Keratinocyte (primary cell): ENCODE measurements at regions not wholly inside any gene's neighbourhood (a gene's known extent, or its start where the extent isn't known, plus 50 kb on each side); places are given as distances from the start of the nearest gene placed in this dataset.
"Not testable (repeated sequence)": the region's sequence is repeated elsewhere in the genome, so short reads cannot be mapped to it uniquely, and the experiment has no call there.

Source experiments
- DNase-seq: peaks from one replicate; pipeline ENCODE4 v3.0.0-alpha.2; 2011; ENCODE audit warnings: low read depth, missing footprints, low spot score
- FAIRE-seq: peaks from 2 replicates; lab custom pipeline; 2011; peaks lifted over from hg19 to GRCh38; lab: Jason Lieb, UNC
- H2AFZ ChIP-seq: 2 replicates; pipeline ENCODE4 v1.6.0; 2012; ENCODE audit warnings: low read length, control low read depth, inconsistent platforms; ENCODE audit not compliant: control insufficient read depth
- H3K27ac ChIP-seq: 2 replicates; pipeline ENCODE4 v1.5.1; 2011; ENCODE audit warnings: low read length; ENCODE audit not compliant: control insufficient read depth, insufficient read depth
- H3K27me3 ChIP-seq: 3 replicates; pipeline ENCODE4 v1.6.0; 2011; ENCODE audit warnings: low read length; ENCODE audit not compliant: control insufficient read depth, insufficient read depth; ENCODE audit errors: extremely low read depth
- H3K36me3 ChIP-seq, 2 experiments: 2 replicates in 1 of 2; 3 replicates in 1 of 2; pipeline ENCODE4 v1.5.1; 2011; ENCODE audit warnings: low read length in 2 of 2, mild to moderate bottlenecking in 1 of 2; ENCODE audit not compliant: control insufficient read depth in 2 of 2, insufficient read depth in 2 of 2; ENCODE audit errors: extremely low read depth in 1 of 2
- H3K4me1 ChIP-seq: 3 replicates; pipeline ENCODE4 v1.5.1; 2011; ENCODE audit warnings: low read length; ENCODE audit not compliant: control insufficient read depth, insufficient read depth; ENCODE audit errors: extremely low read depth
- H3K4me2 ChIP-seq: 3 replicates; pipeline ENCODE4 v1.6.0; 2011; ENCODE audit warnings: low read depth, low read length; ENCODE audit not compliant: control insufficient read depth, insufficient read depth; ENCODE audit errors: extremely low read depth
- H3K4me3 ChIP-seq, 3 experiments: fragments of 200-600 bp in 1 of 3; sonication (generic) in 1 of 3; 2 replicates in 2 of 3; 3 replicates in 1 of 3; pipeline ENCODE4 v1.5.1; 2011 to 2016; ENCODE audit warnings: low read length in 3 of 3, mild to moderate bottlenecking in 3 of 3, control low read depth in 2 of 3, inconsistent platforms in 1 of 3, low read depth in 1 of 3, mixed read lengths in 1 of 3, mixed run types in 1 of 3, moderate library complexity in 1 of 3; ENCODE audit not compliant: control insufficient read depth in 2 of 3, insufficient read depth in 2 of 3; ENCODE audit errors: extremely low read depth in 1 of 3
- H3K79me2 ChIP-seq: 2 replicates; pipeline ENCODE4 v1.6.0; 2012; ENCODE audit warnings: low read length; ENCODE audit not compliant: control insufficient read depth, insufficient read depth
- H3K9ac ChIP-seq: 3 replicates; pipeline ENCODE4 v1.6.0; 2011; ENCODE audit warnings: low read length; ENCODE audit not compliant: control insufficient read depth, insufficient read depth; ENCODE audit errors: extremely low read depth
- H3K9me1 ChIP-seq: 3 replicates; pipeline ENCODE4 v1.6.0; 2011; ENCODE audit warnings: low read length; ENCODE audit not compliant: control insufficient read depth, insufficient read depth; ENCODE audit errors: extremely low read depth
- H3K9me3 ChIP-seq: 2 replicates; pipeline ENCODE4 v1.5.1; 2012; ENCODE audit warnings: low read depth, low read length; ENCODE audit not compliant: control insufficient read depth
- H4K20me1 ChIP-seq: 3 replicates; pipeline ENCODE4 v1.6.0; 2011; ENCODE audit warnings: low read length; ENCODE audit not compliant: control insufficient read depth, insufficient read depth; ENCODE audit errors: extremely low read depth
- CTCF ChIP-seq, 3 experiments: IDR thresholded peaks in 1 of 3; conservative IDR thresholded peaks in 1 of 3; optimal IDR thresholded peaks in 1 of 3; 2 replicates in 2 of 3; 3 replicates in 1 of 3; pipeline versions ENCODE3 to v1.5.1; 2011; ENCODE audit warnings: low read length in 3 of 3, mild to moderate bottlenecking in 3 of 3, moderate library complexity in 2 of 3, control low read depth in 1 of 3, inconsistent platforms in 1 of 3; ENCODE audit not compliant: insufficient read depth in 2 of 3; ENCODE audit errors: extremely low read depth in 1 of 3
- EZH2 ChIP-seq: IDR thresholded peaks from one replicate; pipeline ENCODE4 v1.6.1; 2012; ENCODE audit warnings: inconsistent platforms, mild to moderate bottlenecking, low read length, moderate library complexity
- dilution Hi-C: fragments of 300-500 bp; cut with MboI; formaldehyde crosslinking; loops from one replicate; pipeline ENCODE4 v1.7.0; 2020; ENCODE audit warnings: low sequenced_read_pairs; ENCODE audit not compliant: extremely low pct_ligation_motif_present

- no peak for FAIRE-seq
Measured at GRCh38 chr2:145887915-145888314, 1368.0 kb upstream of the ZEB2 start.

GRCh38 chr2:145880997-145881396 is 1361.1 kb upstream of the ZEB2 start:
- FAIRE-seq, H3K9ac ChIP-seq, H3K79me2 ChIP-seq, H3K36me3 ChIP-seq, H3K9me1 ChIP-seq, H3K27me3 ChIP-seq, H3K4me2 ChIP-seq, H2AFZ ChIP-seq, H3K4me1 ChIP-seq, DNase-seq, H3K9me3 ChIP-seq, dilution Hi-C loops, H4K20me1 ChIP-seq, H3K27ac ChIP-seq, H3K4me3 ChIP-seq: not testable (repeated sequence)

More at GRCh38 chr2:145887915-145888314, 1368.0 kb upstream of the ZEB2 start:
- H3K27ac ChIP-seq, result no peak overlapping the region
- no peaks in the 10 kb centered on the region for H3K9me1 ChIP-seq
- no peaks in the 10 kb centered on the region for H3K79me2 ChIP-seq
- H3K4me3 ChIP-seq, result no peak overlapping the region
- no peak overlapping the region for H2AFZ ChIP-seq
- H3K36me3 ChIP-seq, result no peaks in the 10 kb centered on the region
- TF ChIP-seq CTCF (optimal IDR thresholded peaks at IDR 0.05 in 1 of 3, IDR thresholded peaks at IDR 0.05 in 1 of 3, conservative IDR thresholded peaks at IDR 0.05 in 1 of 3; ENCODE audit: extremely low read depth in 1 of 3, insufficient read depth in 2 of 3, low read length in 3 of 3), result no peak
- no peak for TF ChIP-seq EZH2
- no peaks in the 10 kb centered on the region for H3K9me3 ChIP-seq
- no peak overlapping the region for H3K4me2 ChIP-seq
- DNase-seq, result no peak
- no peaks in the 10 kb centered on the region for H4K20me1 ChIP-seq
- H3K4me1 ChIP-seq, result no peaks in the 10 kb centered on the region
- H3K9ac ChIP-seq, result no peak overlapping the region
- no peaks in the 10 kb centered on the region for H3K27me3 ChIP-seq
- dilution Hi-C loops, result no loop called here

- Histone ChIP-seq H3K9me3 (no peaks in the 10 kb centered on the region), H3K4me3 (no peak overlapping the region), H3K9ac (no peak overlapping the region), H2AFZ (no peak overlapping the region), H3K4me1 (no peaks in the 10 kb centered on the region), H3K4me2 (no peak overlapping the region), H3K36me3 (no peaks in the 10 kb centered on the region), H3K9me1 (no peaks in the 10 kb centered on the region), H3K27ac (no peak overlapping the region), H3K27me3 (no peaks in the 10 kb centered on the region), H3K79me2 (no peaks in the 10 kb centered on the region), H4K20me1 (no peaks in the 10 kb centered on the region)
- FAIRE-seq (no peak), DNase-seq (no peak)
- no peak for TF ChIP-seq CTCF (optimal IDR thresholded peaks at IDR 0.05 in 1 of 3, IDR thresholded peaks at IDR 0.05 in 1 of 3, conservative IDR thresholded peaks at IDR 0.05 in 1 of 3; ENCODE audit: extremely low read depth in 1 of 3, insufficient read depth in 2 of 3, low read length in 3 of 3)
- TF ChIP-seq EZH2, result no peak
- dilution Hi-C loops, result no loop called here
Measured at GRCh38 chr2:145875016-145875415, 1355.1 kb upstream of the ZEB2 start.
